PC-3 (cell line): ENCODE measurements at regions not wholly inside any gene's neighbourhood (a gene's known extent, or its start where the extent isn't known, plus 50 kb on each side); places are given as distances from the start of the nearest gene placed in this dataset.
A peak's percentile ranks its signal among the peaks of the same experiment; 100 is the strongest.

ENCODE experiments used
- ATAC-seq: fragments of 200-7000 bp; cut with Tn5 transposase; 2 replicates; pipeline ENCODE4 v1.9.1; 2020; ENCODE audit warnings: mild to moderate bottlenecking, moderate library complexity
- BruUV-seq: library from RNA; stranded (reverse); fragments of 400-500 nt; replicated peaks from 2 replicates; lab custom pipeline; 2021; lab: Mats Ljungman, UMichigan
- CTCF ChIA-PET: fragments of 300-600 bp; sonication (Branson Sonifier 250); formaldehyde crosslinking; loops from one replicate; lab custom pipeline; 2022; ENCODE audit warnings: antibody characterized with exemption; lab: Charles Lee
- POLR2A ChIA-PET: fragments of 300-600 bp; sonication (Branson Sonifier 250); formaldehyde crosslinking; loops from one replicate; lab custom pipeline; 2022; ENCODE audit warnings: antibody characterized with exemption; ENCODE audit not compliant: unreplicated experiment; lab: Charles Lee
- DNase-seq: peaks from one replicate; pipeline ENCODE4 v3.0.0-alpha.2; 2015
- H2AFZ ChIP-seq: fragments of 300-600 bp; sonication (generic); 2 replicates; pipeline ENCODE4 v1.6.0; 2016; ENCODE audit warnings: antibody characterized with exemption, low read length
- H3F3A ChIP-seq: fragments of 300-600 bp; sonication (generic); one replicate; pipeline ENCODE4 v1.6.0; 2017; ENCODE audit warnings: antibody characterized with exemption, low read length, control low read depth, mild to moderate bottlenecking; ENCODE audit not compliant: unreplicated experiment
- H3K27ac ChIP-seq: fragments of 300-600 bp; sonication (generic); 2 replicates; pipeline ENCODE4 v1.5.1; 2016; ENCODE audit warnings: mild to moderate bottlenecking, low read length
- H3K27me3 ChIP-seq: fragments of 300-600 bp; sonication (generic); 2 replicates; pipeline ENCODE4 v1.6.1; 2016; ENCODE audit warnings: low read length, mixed read lengths
- H3K36me3 ChIP-seq: fragments of 300-600 bp; sonication (generic); 2 replicates; pipeline ENCODE4 v1.6.1; 2016; ENCODE audit warnings: low read depth, mixed run types, low read length, mixed read lengths
- H3K4me1 ChIP-seq: fragments of 300-600 bp; sonication (generic); 2 replicates; pipeline ENCODE4 v1.5.1; 2016; ENCODE audit warnings: low read length; ENCODE audit not compliant: insufficient read depth
- H3K4me2 ChIP-seq: fragments of 300-600 bp; sonication (generic); 2 replicates; pipeline ENCODE4 v1.6.0; 2016; ENCODE audit warnings: low read length
- H3K4me3 ChIP-seq: fragments of 300-600 bp; sonication (generic); 2 replicates; pipeline ENCODE4 v1.5.1; 2016; ENCODE audit warnings: mild to moderate bottlenecking, low read length, mixed read lengths
- H3K79me2 ChIP-seq: fragments of 300-600 bp; sonication (generic); 2 replicates; pipeline ENCODE4 v1.6.1; 2017; ENCODE audit warnings: low read length, mixed read lengths
- H3K9ac ChIP-seq: fragments of 300-600 bp; sonication (generic); 2 replicates; pipeline ENCODE4 v1.6.0; 2016; ENCODE audit warnings: mild to moderate bottlenecking, low read length
- H3K9me2 ChIP-seq: fragments of 300-600 bp; sonication (generic); replicated peaks from 2 replicates; pipeline ENCODE4 v1.6.1; 2016; ENCODE audit warnings: mixed run types, low read length, mixed read lengths
- H3K9me3 ChIP-seq: fragments of 300-600 bp; sonication (generic); 2 replicates; pipeline ENCODE4 v1.6.1; 2016; ENCODE audit warnings: low read length, mixed read lengths
- H4K20me1 ChIP-seq: fragments of 300-600 bp; sonication (generic); 2 replicates; pipeline ENCODE4 v1.6.1; 2016; ENCODE audit warnings: low read length, mixed read lengths
- CTCF ChIP-seq: fragments of 300-600 bp; sonication (generic); conservative IDR thresholded peaks from 2 replicates; pipeline ENCODE4 v1.5.1; 2017; ENCODE audit warnings: antibody characterized with exemption, low read depth, mild to moderate bottlenecking, low read length
- EZH2 ChIP-seq: fragments of 300-600 bp; sonication (generic); IDR thresholded peaks from one replicate; pipeline ENCODE4 v1.6.1; 2017; ENCODE audit warnings: antibody characterized with exemption, mild to moderate bottlenecking, low read length; ENCODE audit not compliant: unreplicated experiment
- EZH2phosphoT487 ChIP-seq: fragments of 300-600 bp; sonication (generic); IDR thresholded peaks from 2 replicates; pipeline ENCODE4 v1.6.1; 2018; ENCODE audit warnings: mild to moderate bottlenecking, antibody characterized with exemption, low read length, borderline replicate concordance
- intact Hi-C: fragments of 100-400 bp; cut with micrococcal nuclease; formaldehyde crosslinking; loops from 2 replicates; pipeline ENCODE4 v1.9.0; 2023

- H3K27me3 ChIP-seq, result peaks cover 66% of the 10 kb centered on the region
- intact Hi-C loops, result no loop called here
- no peaks in the 10 kb centered on the region for H3K4me1 ChIP-seq
- H3K9ac ChIP-seq, result no peak overlapping the region
- DNase-seq (no peak), ATAC-seq (no peak)
- no peaks in the 10 kb centered on the region for H4K20me1 ChIP-seq
- TF ChIP-seq EZH2phosphoT487 (no peak), EZH2 (no peak), CTCF (no peak)
- no peak overlapping the region for H3K4me3 ChIP-seq
- no peak overlapping the region for H3K27ac ChIP-seq
- ChIA-PET CTCF (no interaction called here), POLR2A (no interaction called here)
- no TSS peak for BruUV-seq
- no peaks in the 10 kb centered on the region for H3K9me3 ChIP-seq
- H3K9me2 ChIP-seq, result no peaks in the 10 kb centered on the region
- H3K36me3 ChIP-seq, result no peaks in the 10 kb centered on the region
- no peak overlapping the region for H2AFZ ChIP-seq
- H3F3A ChIP-seq, result no peaks in the 10 kb centered on the region
- H3K4me2 ChIP-seq, result no peak overlapping the region
- H3K79me2 ChIP-seq, result no peaks in the 10 kb centered on the region
These were observed 169.2 kb upstream of the IRF2BP2 start for GRCh38 chr1:234779160-234779538.

GRCh38 chr1:234778221-234779159 lies 168.5 kb upstream of the IRF2BP2 start:
- Histone ChIP-seq H3K36me3 (no peaks in the 10 kb centered on the region), H3K4me1 (no peaks in the 10 kb centered on the region), H3K27ac (no peak overlapping the region), H3K79me2 (no peaks in the 10 kb centered on the region), H4K20me1 (no peaks in the 10 kb centered on the region), H3K27me3 (peaks cover 66% of the 10 kb centered on the region), H3F3A (no peaks in the 10 kb centered on the region), H3K9me3 (no peaks in the 10 kb centered on the region), H3K9ac (no peak overlapping the region), H3K4me3 (no peak overlapping the region), H3K9me2 (no peaks in the 10 kb centered on the region), H3K4me2 (no peak overlapping the region), H2AFZ (no peak overlapping the region)
- DNase-seq (peak; percentile 6), ATAC-seq (no peak)
- POLR2A ChIA-PET, result interaction anchor here (0.6 kb wide), 1 partner anchor 121 kb away, joined by 4 read pairs; no protein-coding TSS in a partner anchor
- BruUV-seq, result no TSS peak
- intact Hi-C loops, result no loop called here
- TF ChIP-seq EZH2phosphoT487, result no peak
- no peak for TF ChIP-seq EZH2
- no peak for TF ChIP-seq CTCF
- CTCF ChIA-PET, result interaction anchor here (0.6 kb wide), 1 partner anchor 103 kb away, joined by 6 read pairs; no protein-coding TSS in a partner anchor

DNA sequence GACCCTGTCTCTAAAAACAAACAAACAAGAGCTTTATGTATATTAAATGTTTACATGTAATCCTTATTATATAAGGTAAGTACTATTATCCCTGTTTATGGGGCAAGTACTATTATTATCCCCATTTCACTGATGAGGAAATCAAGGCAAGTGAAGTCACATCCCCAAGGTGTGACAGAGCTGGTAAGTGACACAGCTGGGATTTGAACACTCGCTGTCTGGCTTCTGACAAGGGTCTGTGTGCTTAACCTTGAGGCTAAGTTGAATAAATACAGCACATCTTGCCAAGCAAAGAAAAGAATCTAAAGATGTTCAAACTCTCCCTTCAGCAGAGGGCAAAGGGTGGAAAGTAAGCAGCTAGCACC lies 167.9 kb upstream of the IRF2BP2 start:
- no peak overlapping the region for H3K27ac ChIP-seq
- H3K9ac ChIP-seq, result no peak overlapping the region
- ChIA-PET CTCF (interaction anchor here (0.6 kb wide), 1 partner anchor 103 kb away, joined by 6 read pairs; no protein-coding TSS in a partner anchor), POLR2A (interaction anchor here (0.6 kb wide), 1 partner anchor 120 kb away, joined by 4 read pairs; no protein-coding TSS in a partner anchor)
- H3K36me3 ChIP-seq, result no peaks in the 10 kb centered on the region
- no peaks in the 10 kb centered on the region for H3K9me3 ChIP-seq
- no peak for DNase-seq
- H3F3A ChIP-seq, result no peaks in the 10 kb centered on the region
- peaks cover under 1% of the 10 kb centered on the region for H3K4me1 ChIP-seq
- no peak overlapping the region for H3K4me2 ChIP-seq
- ATAC-seq, result no peak
- H3K79me2 ChIP-seq, result no peaks in the 10 kb centered on the region
- BruUV-seq, result no TSS peak
- TF ChIP-seq CTCF (no peak), EZH2 (no peak), EZH2phosphoT487 (no peak)
- no peaks in the 10 kb centered on the region for H4K20me1 ChIP-seq
- H3K9me2 ChIP-seq, result no peaks in the 10 kb centered on the region
- intact Hi-C loops, result no loop called here
- no peak overlapping the region for H3K4me3 ChIP-seq
- no peak overlapping the region for H2AFZ ChIP-seq
- peaks cover 62% of the 10 kb centered on the region for H3K27me3 ChIP-seq
